ENCODE measurements at regions not wholly inside any gene's neighbourhood (a gene's known extent, or its start where the extent isn't known, plus 50 kb on each side); places are given as distances from the start of the nearest gene placed in this dataset.

DNA sequence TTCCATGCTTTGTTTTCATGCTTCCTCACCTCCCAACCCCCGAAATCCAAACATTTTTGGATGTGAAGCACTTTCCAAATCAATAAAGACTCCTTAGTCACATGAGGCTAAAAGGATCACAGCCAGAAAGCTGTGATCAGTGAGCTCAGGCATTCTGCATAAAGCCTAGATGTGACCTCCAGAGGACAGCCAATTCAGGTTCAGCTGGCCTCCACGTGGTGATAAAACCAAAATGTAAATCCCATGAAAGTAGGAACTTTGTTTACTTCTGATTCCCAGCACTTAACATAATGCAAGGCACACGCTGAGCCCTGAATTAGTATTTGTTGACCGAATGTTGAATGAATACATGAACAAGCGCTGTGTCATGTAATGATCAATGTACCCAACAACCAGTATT is 249.5 kb upstream of the EOMES start:
- TF ChIP-seq, protein P1, sequence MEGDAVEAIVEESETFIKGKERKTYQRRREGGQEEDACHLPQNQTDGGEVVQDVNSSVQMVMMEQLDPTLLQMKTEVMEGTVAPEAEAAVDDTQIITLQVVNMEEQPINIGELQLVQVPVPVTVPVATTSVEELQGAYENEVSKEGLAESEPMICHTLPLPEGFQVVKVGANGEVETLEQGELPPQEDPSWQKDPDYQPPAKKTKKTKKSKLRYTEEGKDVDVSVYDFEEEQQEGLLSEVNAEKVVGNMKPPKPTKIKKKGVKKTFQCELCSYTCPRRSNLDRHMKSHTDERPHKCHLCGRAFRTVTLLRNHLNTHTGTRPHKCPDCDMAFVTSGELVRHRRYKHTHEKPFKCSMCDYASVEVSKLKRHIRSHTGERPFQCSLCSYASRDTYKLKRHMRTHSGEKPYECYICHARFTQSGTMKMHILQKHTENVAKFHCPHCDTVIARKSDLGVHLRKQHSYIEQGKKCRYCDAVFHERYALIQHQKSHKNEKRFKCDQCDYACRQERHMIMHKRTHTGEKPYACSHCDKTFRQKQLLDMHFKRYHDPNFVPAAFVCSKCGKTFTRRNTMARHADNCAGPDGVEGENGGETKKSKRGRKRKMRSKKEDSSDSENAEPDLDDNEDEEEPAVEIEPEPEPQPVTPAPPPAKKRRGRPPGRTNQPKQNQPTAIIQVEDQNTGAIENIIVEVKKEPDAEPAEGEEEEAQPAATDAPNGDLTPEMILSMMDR (IDR thresholded peaks at IDR 0.05; ENCODE audit: extremely low read depth, missing control alignments): no peak
- DNase-seq (ENCODE audit: low spot score): no peak

GRCh38 chr3:27976933-27977332 is 254.8 kb upstream of the EOMES start:
- TF ChIP-seq, protein P1 (IDR thresholded peaks at IDR 0.05; ENCODE audit: extremely low read depth, missing control alignments): no peak
- DNase-seq (ENCODE audit: low spot score): no peak

- no peak for DNase-seq (ENCODE audit: low spot score)
These were observed 256.3 kb upstream of the EOMES start for GRCh38 chr3:27978440-27978839.

DNA sequence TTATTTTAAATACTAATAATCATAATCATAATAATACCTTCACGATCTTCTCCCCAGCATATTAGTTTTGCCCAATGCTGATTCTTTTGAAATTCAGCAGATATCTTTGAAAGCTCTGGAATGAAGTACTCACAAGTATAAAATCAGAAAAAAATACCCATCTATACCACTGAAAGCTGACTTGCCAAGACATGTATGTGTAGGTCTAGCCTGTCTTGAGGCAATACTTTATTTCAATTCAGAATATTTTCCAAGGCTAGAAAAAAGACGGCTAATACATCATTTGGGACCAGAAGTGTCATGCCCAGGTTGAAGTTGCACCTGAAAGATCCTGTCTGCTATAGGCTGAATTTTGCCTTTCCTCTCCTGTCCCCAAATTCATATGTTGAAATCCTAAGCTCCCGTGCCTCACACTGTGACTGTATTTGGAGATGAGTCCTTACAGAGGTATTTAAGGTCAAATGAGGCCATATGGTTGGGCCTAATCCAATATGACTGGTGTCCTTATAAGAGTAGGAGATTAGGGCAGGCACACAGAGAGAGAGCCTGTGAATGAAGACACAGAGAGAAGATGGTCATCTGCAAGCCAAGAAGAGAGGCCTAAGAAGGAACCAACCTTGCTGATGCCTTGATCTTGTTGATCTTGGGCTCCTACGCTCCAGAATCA is 255.9 kb upstream of the CMC1 start:
- DNase-seq (ENCODE audit: low spot score): no peak
- TF ChIP-seq, protein P1 (IDR thresholded peaks at IDR 0.05; ENCODE audit: extremely low read depth, missing control alignments): no peak

More at GRCh38 chr3:27978440-27978839, 256.3 kb upstream of the EOMES start:
- TF ChIP-seq, protein P1 (IDR thresholded peaks at IDR 0.05; ENCODE audit: extremely low read depth, missing control alignments): no peak

DNA sequence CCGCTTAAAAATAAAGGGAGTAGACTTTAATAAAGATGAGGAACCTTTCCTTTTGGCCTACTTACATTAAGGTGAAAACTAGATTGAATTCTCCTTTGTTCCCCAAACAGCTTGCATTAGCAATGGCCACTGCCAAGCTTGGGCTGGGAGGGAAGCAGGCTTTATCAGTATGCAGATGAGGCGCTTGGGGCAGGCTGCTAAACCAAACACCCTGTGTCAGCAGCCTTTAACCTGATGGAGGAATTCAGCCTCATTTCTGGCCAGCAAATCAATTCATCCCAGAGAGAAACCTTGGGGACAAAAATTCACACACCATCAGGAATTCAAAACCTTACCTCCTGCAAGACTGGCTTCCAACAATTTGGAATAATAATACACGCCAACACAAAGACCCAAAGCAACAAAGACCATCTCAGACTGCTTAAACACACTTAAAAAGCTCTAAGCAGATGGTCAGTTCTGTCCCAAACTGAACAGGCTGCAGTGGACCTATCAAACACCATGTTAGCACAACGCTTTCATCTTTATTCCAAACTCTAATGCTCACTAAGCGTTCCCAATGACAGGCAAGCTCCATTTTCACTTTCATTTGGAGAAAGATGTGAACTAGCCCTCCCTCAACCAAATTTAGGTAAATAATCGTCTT is 255.1 kb upstream of the CMC1 start:
- TF ChIP-seq, protein P1 (IDR thresholded peaks at IDR 0.05; ENCODE audit: extremely low read depth, missing control alignments): no peak
- DNase-seq (ENCODE audit: low spot score): no peak

DNA sequence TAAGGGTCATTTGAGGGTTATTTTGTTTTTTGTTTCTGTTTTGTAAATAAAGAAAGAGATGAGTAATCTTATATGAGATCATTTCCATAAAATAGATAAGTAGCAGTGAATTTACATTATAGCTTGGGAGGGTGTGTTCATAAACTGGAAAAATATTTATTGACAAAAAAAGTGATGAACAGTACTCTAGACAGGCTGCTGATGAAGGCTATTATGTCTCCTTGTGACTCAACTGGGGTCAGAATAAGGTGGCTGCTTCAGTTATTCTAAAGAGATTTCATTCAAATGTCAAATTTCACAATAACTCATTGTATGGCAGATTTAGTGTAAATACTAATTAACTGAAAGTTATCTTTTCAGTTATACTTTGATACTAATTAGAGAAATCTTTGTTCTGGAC is 251.1 kb upstream of the CMC1 start:
- DNase-seq (ENCODE audit: low spot score): no peak
- TF ChIP-seq, protein P1 (IDR thresholded peaks at IDR 0.05; ENCODE audit: extremely low read depth, missing control alignments): no peak

- TF ChIP-seq, protein P1 (IDR thresholded peaks at IDR 0.05; ENCODE audit: extremely low read depth, missing control alignments): no peak
- DNase-seq (ENCODE audit: low spot score): no peak
These were observed 250.6 kb upstream of the CMC1 start for GRCh38 chr3:27990837-27991236.
